HS-27A (cell line): ENCODE measurements at regions not wholly inside any gene's neighbourhood (a gene's known extent, or its start where the extent isn't known, plus 50 kb on each side); places are given as distances from the start of the nearest gene placed in this dataset.
"Not testable (repeated sequence)": the region's sequence is repeated elsewhere in the genome, so short reads cannot be mapped to it uniquely, and the experiment has no call there.

ENCODE experiments used
- DNase-seq: peaks from one replicate; pipeline ENCODE4 v3.0.0-alpha.2; 2012; ENCODE audit warnings: low read depth, missing footprints

- no peak for DNase-seq
Observed at GRCh38 chr6:146985966-146986365, 218.3 kb upstream of the STXBP5 start.

GRCh38 chr6:146987938-146988337, 216.3 kb upstream of the STXBP5 start:
- DNase-seq = not testable (repeated sequence)

GRCh38 chr6:146989860-146990259, 214.4 kb upstream of the STXBP5 start:
- no peak for DNase-seq

- peak; percentile 76 for DNase-seq
Observed at GRCh38 chr6:146990284-146990683, 213.9 kb upstream of the STXBP5 start.

GRCh38 chr6:146990821-146991798, 213.1 kb upstream of the STXBP5 start:
- no peak for DNase-seq

GRCh38 chr6:146997062-146997461, 207.2 kb upstream of the STXBP5 start:
- DNase-seq = no peak

GRCh38 chr6:146999766-147000165, 204.5 kb upstream of the STXBP5 start:
- DNase-seq = no peak

- DNase-seq = no peak
Observed at GRCh38 chr6:147000545-147001488, 203.4 kb upstream of the STXBP5 start.

GRCh38 chr6:147001621-147002020, 202.6 kb upstream of the STXBP5 start:
- DNase-seq = no peak

GRCh38 chr6:147003186-147003585, 201.0 kb upstream of the STXBP5 start:
- no peak for DNase-seq

GRCh38 chr6:147005499-147005898, 198.7 kb upstream of the STXBP5 start:
- DNase-seq = no peak

- no peak for DNase-seq
Observed at GRCh38 chr6:147007441-147007840, 196.8 kb upstream of the STXBP5 start.

GRCh38 chr6:147009358-147009757, 194.9 kb upstream of the STXBP5 start:
- no peak for DNase-seq

GRCh38 chr6:147015674-147016073, 188.5 kb upstream of the STXBP5 start:
- DNase-seq = no peak

GRCh38 chr6:147016440-147016839, 187.8 kb upstream of the STXBP5 start:
- DNase-seq = no peak

GRCh38 chr6:147017153-147017552, 187.1 kb upstream of the STXBP5 start:
- no peak for DNase-seq

GRCh38 chr6:147019001-147019400, 185.2 kb upstream of the STXBP5 start:
- DNase-seq = no peak

GRCh38 chr6:147022041-147022440, 182.2 kb upstream of the STXBP5 start:
- DNase-seq = no peak

GRCh38 chr6:147023148-147023547, 181.1 kb upstream of the STXBP5 start:
- DNase-seq = no peak

GRCh38 chr6:147023581-147023980, 180.6 kb upstream of the STXBP5 start:
- no peak for DNase-seq

- DNase-seq = no peak
Observed at GRCh38 chr6:147029923-147030322, 174.3 kb upstream of the STXBP5 start.

- DNase-seq = no peak
Observed at GRCh38 chr6:147033267-147033666, 170.9 kb upstream of the STXBP5 start.

- DNase-seq = no peak
Observed at GRCh38 chr6:147035886-147036285, 168.3 kb upstream of the STXBP5 start.
